CD4-positive, alpha-beta T cell treated with Interleukin-17A for 4 hours (primary cell): ENCODE measurements at regions not wholly inside any gene's neighbourhood (a gene's known extent, or its start where the extent isn't known, plus 50 kb on each side); places are given as distances from the start of the nearest gene placed in this dataset.

ENCODE experiments used
- DNase-seq: peaks from one replicate; pipeline ENCODE4 v3.0.0-alpha.2; 2020; ENCODE audit warnings: mixed read lengths

GRCh38 chrX:129077424-129078170 is 445.7 kb downstream of the SMARCA1 start:
- DNase-seq: no peak

- DNase-seq: no peak
Measured at GRCh38 chrX:129071390-129071789, 451.9 kb downstream of the SMARCA1 start.

GRCh38 chrX:129065895-129066294 is 457.4 kb downstream of the SMARCA1 start:
- no peak for DNase-seq

GRCh38 chrX:129058405-129058804 is 464.9 kb downstream of the SMARCA1 start:
- DNase-seq: no peak

- DNase-seq: no peak
Measured at GRCh38 chrX:129043138-129043537, 480.2 kb downstream of the SMARCA1 start.

GRCh38 chrX:129041319-129041718 is 482.0 kb downstream of the SMARCA1 start:
- DNase-seq: no peak

GRCh38 chrX:129040124-129040523 is 483.2 kb downstream of the SMARCA1 start:
- DNase-seq: no peak

GRCh38 chrX:129039176-129039575 is 484.1 kb downstream of the SMARCA1 start:
- no peak for DNase-seq

- no peak for DNase-seq
Measured at GRCh38 chrX:129037389-129037788, 485.9 kb downstream of the SMARCA1 start.

- no peak for DNase-seq
Measured at GRCh38 chrX:129035180-129035579, 488.1 kb downstream of the SMARCA1 start.

- DNase-seq: no peak
Measured at GRCh38 chrX:129034196-129034595, 489.1 kb downstream of the SMARCA1 start.

- no peak for DNase-seq
Measured at GRCh38 chrX:129026202-129026601, 497.1 kb downstream of the SMARCA1 start.

GRCh38 chrX:129025376-129025775 is 497.9 kb downstream of the SMARCA1 start:
- no peak for DNase-seq

- DNase-seq: no peak
Measured at GRCh38 chrX:129019412-129019811, 503.9 kb downstream of the SMARCA1 start.

- DNase-seq: no peak
Measured at GRCh38 chrX:129015381-129015780, 507.9 kb downstream of the SMARCA1 start.

- DNase-seq: no peak
Measured at GRCh38 chrX:129013574-129013973, 509.7 kb downstream of the SMARCA1 start.

- DNase-seq: no peak
Measured at GRCh38 chrX:129007631-129008030, 515.7 kb downstream of the SMARCA1 start.

- DNase-seq: no peak
Measured at GRCh38 chrX:129006491-129006890, 516.8 kb downstream of the SMARCA1 start.

- DNase-seq: no peak
Measured at GRCh38 chrX:129000797-129001196, 522.5 kb downstream of the SMARCA1 start.

- no peak for DNase-seq
Measured at GRCh38 chrX:129000018-129000417, 523.3 kb downstream of the SMARCA1 start.

- DNase-seq: no peak
Measured at GRCh38 chrX:128992107-128992971, 531.0 kb downstream of the SMARCA1 start.

- peak; percentile 5 for DNase-seq
Measured at GRCh38 chrX:128975745-128976144, 547.5 kb downstream of the SMARCA1 start.

- DNase-seq: no peak
Measured at GRCh38 chrX:128973033-128973432, 550.3 kb downstream of the SMARCA1 start.

GRCh38 chrX:128961290-128961689 is 562.0 kb downstream of the SMARCA1 start:
- DNase-seq: no peak
